ENCODE measurements at regions not wholly inside any gene's neighbourhood (a gene's known extent, or its start where the extent isn't known, plus 50 kb on each side); places are given as distances from the start of the nearest gene placed in this dataset.

GRCh38 chr11:113564527-113565130 is 89.4 kb upstream of the DRD2 start:
- TF ChIP-seq GATA2 (IDR thresholded peaks at IDR 0.05; ENCODE audit: low read depth, low read length) = no peak
- no peak for TF ChIP-seq GATA3 (IDR thresholded peaks at IDR 0.05; ENCODE audit: low read depth, low read length)

Data from SH-SY5Y (cell line).